Breast epithelium (tissue), 3 donors: ENCODE measurements at regions not wholly inside any gene's neighbourhood (a gene's known extent, or its start where the extent isn't known, plus 50 kb on each side); places are given as distances from the start of the nearest gene placed in this dataset.

ENCODE experiments used
- CTCF ChIP-seq, 3 donors: fragments of 450-650 bp; IDR thresholded peaks; one replicate each; pipeline ENCODE4 v1.5.1; 2016 to 2017; ENCODE audit warnings: antibody characterized with exemption in 3 of 3, mild to moderate bottlenecking in 3 of 3, moderate library complexity in 3 of 3
- POLR2A ChIP-seq: fragments of 450-650 bp; IDR thresholded peaks from one replicate; pipeline ENCODE4 v1.6.1; 2016; ENCODE audit warnings: antibody characterized with exemption, mild to moderate bottlenecking, moderate library complexity
- POLR2AphosphoS5 ChIP-seq, 3 donors: sonication (generic); formaldehyde crosslinking; IDR thresholded peaks; one replicate each; pipeline ENCODE4 v1.6.1; 2017; ENCODE audit warnings: antibody characterized with exemption in 3 of 3

GRCh38 chr6:22942403-22942802 lies 373.0 kb downstream of the HDGFL1 start:
- TF ChIP-seq CTCF (IDR thresholded peaks at IDR 0.05) (no peak), POLR2AphosphoS5 (IDR thresholded peaks at IDR 0.05) (no peak), POLR2A (no peak)
